HG02678 (cell line): ENCODE measurements at regions not wholly inside any gene's neighbourhood (a gene's known extent, or its start where the extent isn't known, plus 50 kb on each side); places are given as distances from the start of the nearest gene placed in this dataset.

Experiments used
- ATAC-seq: cut with Tn5 transposase; IDR thresholded peaks from one replicate; pipeline ENCODE4 v1.9.1; 2021; ENCODE audit warnings: mild to moderate bottlenecking, moderate library complexity; ENCODE audit not compliant: unreplicated experiment

DNA sequence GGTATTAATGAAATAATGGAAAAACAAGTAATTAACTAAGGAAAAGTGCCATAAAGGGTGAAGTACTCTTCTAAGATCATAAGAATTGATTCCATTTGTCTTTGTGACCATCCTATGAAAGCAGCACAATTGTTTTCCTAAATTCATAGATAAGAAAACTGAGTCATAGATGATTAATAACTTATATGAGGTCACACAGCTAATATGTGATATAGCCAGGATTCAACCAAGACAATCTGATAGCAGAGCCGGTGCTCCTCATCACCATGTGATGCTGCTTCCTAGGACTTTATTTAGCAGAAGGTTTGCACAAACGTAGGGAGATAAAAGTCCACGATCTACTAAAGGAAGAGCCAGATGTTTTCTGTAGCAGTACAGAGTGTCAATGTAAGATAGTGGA, 181.5 kb upstream of the SYT1 start:
- ATAC-seq: no peak

DNA sequence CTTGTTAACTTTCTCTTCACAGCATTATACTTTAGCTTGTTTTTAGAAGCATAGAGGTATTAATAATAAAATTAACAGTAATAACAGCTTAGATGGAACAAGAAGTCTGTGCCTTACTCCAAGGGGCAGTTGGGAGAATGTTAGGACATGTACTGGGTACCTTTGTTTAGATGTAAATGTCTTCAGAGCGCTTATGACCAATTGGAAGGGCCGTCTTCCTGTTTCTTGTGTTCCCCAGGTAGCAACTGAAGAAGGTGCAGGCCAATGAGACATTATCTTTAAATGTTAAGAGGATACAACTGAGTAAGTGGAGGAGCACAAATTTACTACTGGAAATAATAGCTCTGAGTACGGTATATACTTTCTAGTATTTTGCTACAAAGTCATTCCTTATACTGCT, 180.9 kb upstream of the SYT1 start:
- no peak for ATAC-seq

DNA sequence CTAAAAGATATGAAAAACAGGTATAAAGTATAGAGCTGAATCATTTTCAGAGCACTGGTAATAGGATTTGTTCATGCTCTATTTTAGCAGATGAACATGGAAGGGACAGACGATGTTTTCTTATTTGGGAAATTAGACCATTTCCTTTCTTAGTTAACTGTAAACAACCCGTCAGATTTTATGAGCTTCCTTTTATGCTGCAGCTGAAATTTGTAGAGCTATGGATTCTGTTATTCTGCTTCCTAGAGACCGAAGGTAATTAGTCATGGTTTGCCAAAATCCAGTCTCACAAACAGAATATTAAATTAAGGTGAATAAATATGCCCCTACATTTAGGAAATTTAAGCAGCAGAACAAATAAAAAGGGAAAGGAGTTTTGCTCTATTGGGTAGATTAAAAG, 180.2 kb upstream of the SYT1 start:
- no peak for ATAC-seq

DNA sequence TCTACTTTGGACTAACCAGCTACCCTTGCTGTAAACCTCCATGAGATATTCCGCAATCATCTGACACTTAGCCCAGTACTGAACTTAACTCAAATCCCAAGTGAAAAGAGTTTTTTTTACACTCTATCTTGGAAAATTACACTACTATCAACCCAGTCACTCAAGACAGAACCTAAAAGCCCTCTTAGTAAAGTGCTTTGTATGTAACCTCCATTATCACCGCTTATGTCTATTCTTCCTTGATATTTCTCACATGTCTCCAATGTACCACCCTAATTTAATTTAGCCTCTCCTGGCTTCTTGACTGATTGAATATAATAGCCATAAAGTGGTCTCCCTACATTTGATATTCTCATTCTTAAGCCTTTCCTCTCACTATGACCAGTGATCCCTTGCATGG, 168.8 kb upstream of the SYT1 start:
- ATAC-seq: no peak

DNA sequence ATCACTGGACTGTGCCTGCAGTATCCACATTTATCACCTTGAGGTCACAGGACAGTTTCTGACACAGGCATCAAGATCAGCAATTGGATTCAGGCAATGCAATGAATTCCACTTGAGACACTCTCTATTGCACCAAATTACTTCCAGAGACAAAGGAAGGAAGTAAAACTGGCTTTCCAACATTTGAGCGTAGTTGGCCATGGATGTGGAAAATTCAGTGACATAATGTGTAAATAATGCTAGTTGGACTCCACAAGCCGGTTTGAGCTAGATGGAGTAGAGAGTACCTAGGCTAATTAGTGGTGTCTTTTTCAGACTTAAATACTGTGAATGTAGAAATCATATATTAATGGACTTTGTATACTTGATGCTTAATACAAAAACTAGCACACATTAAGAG, 168.3 kb upstream of the SYT1 start:
- no peak for ATAC-seq

DNA sequence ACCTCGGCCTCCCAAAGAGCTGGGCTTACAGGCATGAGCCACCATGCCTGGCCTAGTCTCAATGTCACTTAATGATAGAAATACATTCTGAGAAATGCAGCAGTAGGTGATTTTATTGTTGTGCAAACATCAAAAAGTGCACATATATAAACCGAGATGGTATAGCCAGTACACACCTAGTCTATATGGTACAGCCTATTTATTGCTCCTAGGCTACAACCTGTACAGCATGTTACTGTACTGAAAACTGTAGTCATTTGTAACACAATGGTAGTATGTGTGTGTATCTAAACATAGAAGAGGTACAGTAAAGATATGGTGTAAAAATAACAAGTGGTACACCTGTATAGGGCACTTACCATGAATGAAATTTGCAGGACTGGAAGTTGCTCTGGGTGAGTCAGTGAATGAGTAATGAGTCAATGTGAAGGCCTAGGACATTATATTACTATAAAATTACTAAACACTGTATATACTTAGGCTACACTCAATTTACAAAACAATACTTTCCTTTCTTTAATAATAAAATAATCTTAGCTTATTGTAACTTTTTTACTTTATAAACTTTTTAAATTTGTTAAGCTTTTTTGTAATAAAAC, 166.7 kb upstream of the SYT1 start:
- ATAC-seq: no peak

DNA sequence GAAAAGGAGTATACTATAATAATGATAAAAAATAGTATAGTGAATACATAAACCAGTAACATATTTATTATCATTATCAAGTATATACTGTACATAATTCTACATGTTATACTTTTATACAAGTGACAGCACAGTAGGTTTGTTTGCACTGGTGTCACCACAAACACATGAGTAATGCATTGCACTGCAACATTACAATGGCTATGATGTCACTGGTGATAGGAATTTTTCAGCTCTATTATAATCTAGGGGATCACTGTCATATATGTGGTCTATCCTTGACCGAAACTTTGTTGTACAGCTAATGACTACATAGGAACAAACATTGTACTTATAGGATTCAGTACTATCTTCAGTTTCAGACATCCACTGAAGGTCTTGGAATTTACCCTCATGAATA, 165.8 kb upstream of the SYT1 start:
- no peak for ATAC-seq

DNA sequence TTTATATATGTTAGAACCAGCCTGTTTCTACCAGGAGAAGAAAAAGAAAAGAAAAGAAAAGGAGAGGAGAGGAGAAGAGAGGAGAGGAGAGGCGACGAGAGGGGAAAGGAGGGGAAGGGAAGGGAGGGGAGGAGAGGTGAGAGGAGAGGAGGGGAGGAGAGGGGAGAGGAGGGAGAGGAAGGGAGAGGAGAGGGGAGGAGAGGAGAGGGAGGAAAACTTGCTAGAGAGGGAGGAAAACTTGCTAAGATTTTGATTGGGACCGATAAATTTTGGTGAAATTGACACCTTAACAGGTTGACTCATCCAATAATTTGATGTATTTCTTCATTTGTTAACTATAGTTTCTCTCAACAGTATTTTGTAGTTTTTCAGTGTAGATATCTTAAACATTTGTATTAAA, 164.0 kb upstream of the SYT1 start:
- ATAC-seq: no peak

DNA sequence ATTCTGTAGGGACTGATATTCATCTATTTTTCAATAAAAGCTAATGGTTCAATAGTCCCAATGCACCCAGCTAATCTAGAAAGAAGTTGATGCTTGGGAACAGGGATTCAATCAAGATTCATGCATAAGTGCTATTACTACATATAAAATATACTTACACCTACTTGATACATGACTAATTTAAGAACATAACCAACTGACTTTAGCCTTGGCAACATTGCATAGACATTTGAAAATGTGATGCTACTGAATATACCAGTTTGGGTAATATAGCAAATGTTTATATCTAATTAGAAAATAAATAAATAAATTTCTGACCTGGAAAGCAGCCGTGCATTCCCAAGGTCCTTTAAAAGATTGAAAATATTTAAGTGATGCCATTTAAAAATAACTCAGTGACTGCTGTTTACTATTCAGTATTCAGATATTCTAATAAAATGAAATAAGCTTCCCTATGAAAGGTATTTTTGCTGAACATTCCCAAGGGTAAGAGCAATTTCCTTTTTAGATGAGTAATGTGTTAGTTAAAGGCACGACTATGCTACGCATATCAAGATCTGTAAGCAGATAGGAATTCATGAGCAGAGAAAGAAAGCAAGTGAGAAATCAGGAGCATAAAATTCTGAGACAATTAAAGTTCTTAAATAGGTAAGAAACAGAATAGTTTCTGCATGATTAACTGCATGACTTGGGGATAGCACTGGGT, 160.6 kb upstream of the SYT1 start:
- ATAC-seq: no peak

DNA sequence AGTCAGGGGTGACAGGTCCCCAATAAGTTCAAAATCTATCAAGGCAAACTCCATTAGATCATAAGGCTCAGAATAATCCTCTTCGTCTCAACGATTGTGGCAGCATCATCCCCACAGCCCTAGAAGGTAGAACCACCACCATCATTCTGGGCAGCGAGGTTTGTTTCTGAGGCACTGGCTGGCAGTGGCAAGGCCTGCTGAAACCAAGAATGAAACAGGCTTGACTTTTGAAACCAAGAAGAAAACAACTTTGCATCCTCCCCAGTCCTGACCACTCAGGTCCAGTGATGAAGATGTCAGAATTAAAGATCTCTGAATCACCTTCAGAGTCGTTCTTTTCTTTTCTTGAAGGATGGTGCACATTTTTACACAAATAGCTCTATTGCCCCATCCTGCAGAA, 152.6 kb upstream of the SYT1 start:
- ATAC-seq: no peak

DNA sequence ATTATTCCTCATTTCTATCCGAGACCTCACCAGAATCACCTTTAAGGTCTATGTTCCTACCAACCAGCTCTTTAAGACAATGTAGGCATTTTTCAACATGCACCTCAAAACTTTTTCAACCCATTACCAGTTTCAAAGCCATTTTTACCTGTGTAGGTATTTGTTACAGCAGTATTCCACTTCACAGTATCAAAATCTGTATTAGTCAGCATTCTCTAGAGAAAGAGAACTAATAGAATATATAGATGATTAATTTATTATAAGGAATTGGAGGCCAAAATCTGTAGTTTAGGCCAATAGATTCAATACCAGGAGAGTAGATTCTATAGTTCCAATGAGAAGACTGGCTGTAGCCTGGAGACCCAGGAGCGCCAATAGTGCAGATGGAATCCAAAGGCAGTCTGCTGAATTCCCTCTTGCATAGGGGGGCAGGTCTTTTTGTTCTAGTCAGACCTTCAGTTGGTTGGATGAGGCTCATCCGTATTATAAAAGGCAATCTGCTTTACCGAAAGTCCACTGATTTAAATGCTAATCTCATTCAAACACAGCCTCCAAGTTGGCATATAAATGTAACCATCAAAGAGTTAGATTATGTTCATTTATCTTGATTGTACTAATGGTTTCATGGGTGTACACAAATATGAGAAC, 151.6 kb upstream of the SYT1 start:
- no peak for ATAC-seq

DNA sequence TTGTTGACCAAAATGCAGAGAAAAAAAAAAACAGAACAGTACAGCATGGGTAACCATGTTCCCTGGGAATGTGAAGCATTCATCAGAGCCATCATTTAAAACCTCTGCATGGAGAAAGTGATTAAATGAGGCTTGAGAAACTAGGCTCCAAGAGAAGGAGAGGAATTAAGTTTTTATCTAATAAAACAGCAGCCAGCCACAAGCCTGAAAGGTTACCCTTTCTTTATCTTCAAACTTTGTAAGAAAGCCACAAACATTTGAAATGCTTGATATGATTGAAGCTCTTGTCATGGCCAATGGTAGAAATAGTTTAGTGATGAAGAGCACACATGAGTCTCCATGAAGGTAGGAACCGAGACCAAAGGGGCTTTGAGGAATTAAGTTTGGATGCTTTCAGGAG, 144.9 kb upstream of the SYT1 start:
- ATAC-seq: no peak

DNA sequence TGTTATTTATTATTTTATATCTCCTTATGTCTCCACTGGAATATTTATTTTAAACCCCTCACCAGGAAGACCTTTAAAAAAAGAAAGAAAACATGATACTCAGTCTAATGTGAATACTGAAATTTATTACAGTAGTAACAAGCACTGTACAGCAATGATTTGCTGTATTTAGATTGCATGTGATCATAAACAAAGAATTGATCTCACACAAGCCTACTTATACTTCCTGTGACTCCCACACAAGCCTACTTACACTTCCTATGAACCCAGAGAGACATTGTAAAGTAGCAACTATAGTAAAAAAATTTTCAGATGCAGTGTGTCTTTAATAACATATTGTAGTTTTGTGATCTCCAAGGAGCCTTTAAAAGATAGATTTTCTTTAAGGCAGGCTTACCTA, 142.7 kb upstream of the SYT1 start:
- no peak for ATAC-seq

DNA sequence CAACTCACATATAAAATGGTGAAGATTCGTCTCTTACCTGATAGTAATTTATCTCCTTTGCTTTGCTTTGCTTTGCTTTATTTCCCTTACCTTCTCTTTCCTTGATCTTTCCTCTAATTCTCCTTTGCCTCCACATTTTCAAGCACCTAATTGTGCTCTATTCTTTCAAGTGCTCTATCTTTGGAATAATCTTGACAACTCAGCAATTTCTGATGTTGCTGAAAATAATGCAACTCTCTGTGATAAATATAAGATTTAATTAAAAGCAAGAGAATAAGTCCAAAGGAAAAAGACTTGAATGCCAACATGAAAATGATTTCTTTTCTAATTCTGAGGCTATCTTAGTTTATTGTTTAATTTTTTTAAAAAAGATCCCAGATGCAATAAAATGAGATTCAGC, 139.5 kb upstream of the SYT1 start:
- no peak for ATAC-seq

DNA sequence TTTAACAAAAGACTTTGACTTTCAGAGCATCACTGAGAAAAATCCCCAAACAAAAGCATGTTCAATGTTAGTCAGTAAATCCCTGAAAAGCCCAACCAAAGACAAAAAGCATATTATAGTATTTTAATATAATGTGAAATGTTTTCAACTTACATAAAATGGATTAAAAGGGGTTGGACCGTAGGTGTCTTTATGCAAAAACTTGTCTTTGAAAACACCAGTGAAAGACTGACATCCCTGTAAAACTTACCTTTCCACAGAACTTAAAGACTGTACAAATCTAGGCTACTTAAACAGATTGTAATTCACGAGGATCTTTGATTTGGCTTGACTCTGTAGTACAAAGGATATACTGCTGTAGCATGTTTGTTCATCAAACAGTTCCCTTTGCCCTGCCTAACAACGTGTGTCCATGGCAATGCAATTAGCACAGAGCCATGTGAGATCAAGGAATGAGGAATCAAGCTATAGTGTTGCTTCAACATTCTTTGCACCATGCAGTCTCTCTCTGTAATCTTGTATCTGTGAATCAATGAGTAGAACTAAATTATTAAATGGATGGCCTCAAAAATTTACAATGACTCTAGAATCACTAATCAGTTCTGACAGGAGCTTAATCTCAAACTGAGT, 138.5 kb upstream of the SYT1 start:
- ATAC-seq: no peak

DNA sequence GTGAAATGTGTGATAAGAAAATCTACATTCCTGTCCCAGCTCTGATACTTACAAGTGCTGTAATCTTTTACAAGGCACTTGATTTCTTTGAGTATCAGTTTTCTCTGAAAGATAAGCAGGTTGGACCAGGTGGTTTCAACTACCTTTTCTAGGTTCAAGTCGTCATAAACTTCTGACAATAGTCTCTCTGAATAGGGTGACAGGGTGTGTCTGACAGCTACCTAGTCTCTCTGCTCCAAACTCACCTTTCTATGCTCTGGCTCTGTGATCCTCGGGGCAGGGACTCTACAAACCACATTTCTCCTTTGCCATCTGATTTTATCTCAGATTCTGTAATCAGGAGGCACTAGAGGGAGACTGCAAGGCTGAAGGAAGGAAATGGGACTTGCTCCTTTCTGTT, 137.7 kb upstream of the SYT1 start:
- no peak for ATAC-seq

DNA sequence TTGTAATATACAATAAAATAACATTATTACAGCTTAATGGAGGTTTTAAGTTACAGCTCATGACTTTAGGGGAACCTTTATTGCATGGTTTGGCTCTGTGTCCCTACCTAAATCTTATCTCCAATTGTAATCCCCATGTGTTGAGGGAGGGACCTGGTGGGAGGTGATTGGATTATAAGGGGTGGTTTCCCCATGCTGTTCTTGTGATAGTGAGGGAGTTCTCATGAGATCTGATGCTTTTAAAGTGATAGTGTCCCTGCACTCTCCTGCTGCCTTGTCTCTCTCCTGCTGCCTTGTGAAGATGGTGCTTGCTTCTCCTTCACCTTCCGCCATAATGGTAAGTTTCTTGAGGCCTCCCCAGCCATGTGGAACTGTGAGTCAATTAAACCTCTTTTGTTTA, 132.1 kb upstream of the SYT1 start:
- no peak for ATAC-seq

DNA sequence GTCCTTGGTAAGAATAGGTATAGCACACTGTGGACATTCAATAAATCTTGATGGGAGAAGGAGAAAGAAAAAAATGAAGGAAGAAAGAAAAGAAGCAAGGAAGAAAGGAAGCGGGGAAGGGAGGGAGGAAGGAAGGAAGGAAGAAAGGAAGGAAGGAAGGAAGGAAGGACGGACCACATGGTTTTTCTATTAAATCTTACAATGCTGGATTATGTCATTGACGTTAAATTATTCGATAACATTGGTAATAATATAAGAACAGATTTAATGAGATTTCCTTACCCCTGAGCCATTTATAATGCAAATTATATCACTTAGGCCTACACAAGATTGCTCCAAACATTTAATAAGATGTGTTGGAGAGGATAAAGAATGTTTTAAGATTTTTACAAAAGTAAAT, 124.9 kb upstream of the SYT1 start:
- no peak for ATAC-seq

DNA sequence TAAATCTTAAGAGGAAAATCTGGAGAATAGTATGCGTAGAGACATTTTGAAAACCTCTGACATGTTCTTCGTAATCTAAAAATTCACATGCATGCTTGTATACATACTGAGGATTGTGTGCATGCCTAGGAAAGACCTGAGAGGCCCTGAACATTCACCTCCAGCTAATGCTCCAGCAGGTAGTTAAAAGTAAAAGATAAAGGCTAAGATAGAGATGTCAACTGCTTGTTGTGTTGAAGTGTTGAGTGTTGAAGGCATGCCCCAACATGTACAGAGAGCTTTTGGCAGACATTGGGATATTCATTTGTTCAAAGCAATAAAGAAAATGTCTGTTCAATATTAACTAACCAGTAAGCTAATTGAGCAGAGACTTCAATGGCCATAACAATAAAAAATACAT, 118.6 kb upstream of the SYT1 start:
- ATAC-seq: no peak

DNA sequence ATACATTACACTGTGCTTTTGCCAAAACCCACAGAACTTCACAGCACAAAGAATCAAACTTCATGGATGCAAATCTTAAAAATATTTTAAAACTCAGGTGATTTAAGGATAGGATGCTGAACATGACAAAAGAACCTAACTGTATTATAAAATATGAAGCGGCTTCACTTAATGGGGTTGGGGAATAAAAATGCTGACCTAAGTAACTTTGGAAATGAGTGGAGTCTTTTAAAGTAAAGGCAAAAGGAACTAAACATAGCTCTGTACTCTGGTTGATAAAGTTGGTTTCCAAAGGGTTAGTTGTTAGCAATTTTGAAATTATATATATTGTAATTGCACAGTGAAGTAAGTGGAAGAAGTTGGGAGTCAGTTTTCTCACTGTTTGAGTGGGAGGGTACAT, 111.5 kb upstream of the SYT1 start:
- ATAC-seq: no peak

DNA sequence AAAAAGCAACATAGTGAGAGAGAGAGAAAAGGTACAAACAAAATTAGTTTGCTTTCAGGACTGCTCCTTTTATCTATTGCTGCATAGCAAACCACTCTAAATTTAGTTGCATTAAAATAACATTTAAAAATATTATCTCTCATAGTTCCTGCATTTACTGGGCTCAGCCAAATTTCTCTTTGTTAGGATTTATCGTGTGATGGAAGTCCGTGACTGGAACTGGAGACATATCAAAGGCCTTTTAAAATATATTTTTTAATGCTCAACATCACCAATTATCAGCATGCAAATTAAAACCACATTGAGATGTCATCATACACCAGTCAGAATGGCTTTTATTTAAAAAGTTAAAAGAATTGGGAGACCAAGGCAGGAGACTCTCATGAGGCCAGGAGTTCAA, 107.6 kb upstream of the SYT1 start:
- ATAC-seq: no peak

DNA sequence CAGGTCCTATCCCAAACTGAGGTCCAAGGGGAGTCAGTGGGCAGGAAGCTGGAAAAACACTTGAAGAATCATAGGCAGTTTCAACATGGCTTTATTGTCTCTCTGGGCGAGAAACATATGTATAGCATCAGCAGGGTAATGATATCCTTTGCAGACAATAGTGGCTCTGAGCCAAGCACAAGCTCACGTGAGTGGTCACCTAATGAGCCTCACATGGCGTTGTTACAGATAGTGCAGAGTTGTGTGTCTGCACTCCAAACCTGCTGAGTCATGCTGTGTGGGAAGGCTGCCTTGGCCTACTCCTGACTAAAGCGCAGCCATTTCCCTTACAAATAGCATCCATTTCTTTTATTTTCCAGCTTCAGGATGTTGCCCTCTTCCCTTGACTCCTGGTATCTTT, 105.2 kb upstream of the SYT1 start:
- no peak for ATAC-seq
